ENCODE measurements at regions not wholly inside any gene's neighbourhood (a gene's known extent, or its start where the extent isn't known, plus 50 kb on each side); places are given as distances from the start of the nearest gene placed in this dataset.

- TF ChIP-seq CREB5 (CRISPR knock-in tag; IDR thresholded peaks at IDR 0.05; ENCODE audit: low read depth) (no peak), TSHZ2 (CRISPR knock-in tag; IDR thresholded peaks at IDR 0.05) (no peak), ZFP30 (CRISPR knock-in tag; IDR thresholded peaks at IDR 0.05) (no peak), OSR1 (CRISPR knock-in tag; IDR thresholded peaks at IDR 0.05) (no peak), ZNF8 (CRISPR knock-in tag; IDR thresholded peaks at IDR 0.05) (no peak), TCF4 (CRISPR knock-in tag; IDR thresholded peaks at IDR 0.05; ENCODE audit: borderline replicate concordance) (no peak), ZC3H10 (CRISPR knock-in tag; IDR thresholded peaks at IDR 0.05) (no peak), SNAI2 (CRISPR knock-in tag; IDR thresholded peaks at IDR 0.05) (no peak), BACH2 (CRISPR knock-in tag; IDR thresholded peaks at IDR 0.05; ENCODE audit: borderline replicate concordance) (no peak), PPARA (CRISPR knock-in tag; IDR thresholded peaks at IDR 0.05; ENCODE audit: borderline replicate concordance) (no peak), TOX (CRISPR knock-in tag; IDR thresholded peaks at IDR 0.05; ENCODE audit: borderline replicate concordance) (no peak), PATZ1 (CRISPR knock-in tag; IDR thresholded peaks at IDR 0.05; ENCODE audit: borderline replicate concordance) (no peak)
Measured at GRCh38 chr4:96241819-96242218, 401.9 kb downstream of the PDHA2 start.
